HG02642 (cell line): ENCODE measurements at regions not wholly inside any gene's neighbourhood (a gene's known extent, or its start where the extent isn't known, plus 50 kb on each side); places are given as distances from the start of the nearest gene placed in this dataset.

Experiments
- ATAC-seq: cut with Tn5 transposase; IDR thresholded peaks from one replicate; pipeline ENCODE4 v1.9.1; 2021; ENCODE audit warnings: mild to moderate bottlenecking; ENCODE audit not compliant: unreplicated experiment, poor library complexity

GRCh38 chr2:118224895-118225311 lies 136.6 kb downstream of the INSIG2 start:
- peak; percentile 34 for ATAC-seq

DNA sequence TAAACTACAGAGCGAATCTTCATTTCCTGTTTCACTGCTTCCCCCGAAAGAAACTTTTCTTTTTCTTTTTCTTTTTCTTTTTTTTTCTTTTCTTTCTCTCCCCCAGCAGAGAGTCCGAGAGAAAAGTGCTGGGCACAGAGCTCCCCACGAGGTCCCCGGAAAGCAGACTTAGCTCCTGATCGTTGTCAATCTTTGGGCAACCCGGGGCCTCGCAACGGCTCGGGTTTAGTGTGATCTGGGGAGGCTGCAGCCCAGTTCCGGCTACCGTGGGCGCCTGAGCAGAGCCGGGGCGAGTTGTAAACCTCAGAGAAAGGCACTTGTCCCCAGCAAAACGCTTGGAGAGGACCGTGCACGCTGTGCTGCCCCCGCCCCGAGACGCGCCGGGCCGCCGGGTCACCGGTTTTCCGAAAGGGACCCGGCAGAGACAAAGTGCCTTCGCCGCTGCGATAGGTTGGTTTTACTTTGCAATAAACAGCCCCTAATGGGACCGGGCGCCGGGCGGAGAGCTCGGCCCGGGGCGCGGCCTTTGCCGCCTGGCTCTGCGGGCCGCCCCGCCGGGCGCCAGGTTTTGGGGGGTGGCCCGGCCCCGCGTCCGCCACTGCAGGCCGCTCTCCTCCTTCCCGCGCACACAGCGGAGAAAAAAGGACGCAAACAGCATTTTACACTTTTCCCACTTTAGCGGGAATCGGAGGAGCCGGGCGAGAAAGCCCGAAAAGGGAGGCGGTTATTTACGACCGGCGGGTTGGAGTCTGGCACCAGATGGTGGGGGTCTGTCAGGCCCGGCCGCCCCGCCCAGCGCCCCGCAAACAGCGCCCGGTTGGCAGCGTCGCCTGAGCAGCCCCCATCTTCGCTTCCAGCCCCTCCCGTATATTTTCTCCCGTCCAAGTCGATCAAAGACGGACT lies 136.0 kb downstream of the INSIG2 start:
- ATAC-seq: peak; percentile 63

DNA sequence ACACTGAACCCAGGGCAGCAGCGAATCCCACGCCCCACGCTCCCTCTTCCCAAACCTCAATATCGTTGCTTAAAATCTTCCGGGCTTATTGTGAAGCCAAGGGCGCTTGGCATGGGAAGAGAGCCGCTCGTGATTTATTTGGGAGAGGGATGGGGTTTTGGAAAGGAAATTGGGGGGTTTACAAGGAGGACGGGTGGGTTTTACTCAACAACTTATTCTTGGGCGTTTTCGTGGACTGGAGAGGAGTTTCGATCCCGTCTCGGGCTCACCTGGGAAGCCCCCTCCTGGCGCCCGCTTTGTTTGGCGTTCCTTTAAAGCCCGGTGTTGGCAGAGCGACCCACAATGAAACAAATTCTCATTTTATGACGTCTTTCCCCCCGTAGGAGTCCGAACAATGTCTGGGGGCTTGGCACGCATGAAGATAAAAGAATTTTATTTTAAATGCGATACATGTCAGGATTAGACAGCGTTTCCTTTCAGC lies 135.3 kb downstream of the INSIG2 start:
- peak; percentile 20 for ATAC-seq

DNA sequence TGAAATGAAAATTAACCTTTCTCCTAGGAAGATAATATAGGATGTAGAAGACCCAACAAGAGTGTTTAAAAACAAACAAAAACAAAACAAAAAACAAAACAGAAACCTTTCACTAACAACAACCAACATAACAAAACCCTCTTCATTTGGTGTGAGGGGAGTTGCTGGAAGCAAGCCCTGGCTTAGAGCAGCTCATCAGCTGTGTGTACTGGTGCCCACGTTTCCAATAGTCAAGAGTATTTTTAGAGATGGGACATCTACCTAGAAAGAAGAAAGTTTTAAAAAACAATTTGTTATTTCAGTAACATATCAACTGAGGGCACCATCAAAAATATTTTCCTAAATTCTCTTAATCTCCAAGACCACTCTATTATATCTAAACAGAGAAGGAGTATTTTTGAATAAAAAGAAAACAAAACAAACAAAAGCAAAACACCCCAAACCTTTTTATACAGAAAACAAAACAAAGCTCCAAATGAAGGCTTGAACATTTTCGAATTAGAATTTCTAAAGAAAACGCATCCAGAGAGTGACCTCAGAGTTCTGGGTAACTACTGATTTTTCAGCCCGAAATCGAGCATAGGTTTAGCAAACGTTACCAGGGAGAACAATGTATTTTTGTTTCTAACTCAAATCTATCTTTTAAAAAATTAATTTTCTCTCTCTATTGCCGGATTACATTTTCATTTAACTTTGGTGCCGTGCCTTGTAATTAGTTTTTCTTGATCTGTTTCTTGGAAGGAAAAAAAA lies 134.6 kb downstream of the INSIG2 start:
- ATAC-seq: no peak

GRCh38 chr2:118222273-118222594 lies 134.0 kb downstream of the INSIG2 start:
- ATAC-seq: no peak

GRCh38 chr2:118221536-118222272 lies 133.4 kb downstream of the INSIG2 start:
- ATAC-seq: peak; percentile 36

DNA sequence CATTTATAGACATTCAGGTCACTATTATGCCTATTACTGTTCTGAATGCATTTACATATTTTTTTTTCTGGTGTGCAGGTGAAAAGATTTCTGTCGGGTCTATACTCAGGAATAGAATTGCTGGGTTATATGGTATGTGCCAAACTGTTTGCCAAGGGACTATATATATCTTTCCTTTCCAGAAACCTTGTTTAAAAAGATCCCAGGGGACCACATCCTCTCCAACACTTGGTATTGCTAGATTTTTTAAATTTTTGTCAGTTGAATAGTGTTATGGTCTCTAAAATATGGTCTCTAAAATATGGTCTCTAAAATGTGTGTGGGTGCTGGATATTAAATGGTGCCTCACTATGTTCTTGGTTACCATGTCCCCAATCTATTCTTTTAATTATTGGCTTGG lies 131.3 kb downstream of the INSIG2 start:
- no peak for ATAC-seq

- no peak for ATAC-seq
These were observed 128.0 kb downstream of the INSIG2 start for GRCh38 chr2:118216224-118216623.

GRCh38 chr2:118209727-118210126 lies 121.5 kb downstream of the INSIG2 start:
- ATAC-seq: no peak

- no peak for ATAC-seq
These were observed 119.6 kb downstream of the INSIG2 start for GRCh38 chr2:118207889-118208288.

- peak; percentile 93 for ATAC-seq
These were observed 114.5 kb downstream of the INSIG2 start for GRCh38 chr2:118202707-118203303.

- ATAC-seq: no peak
These were observed 110.0 kb downstream of the INSIG2 start for GRCh38 chr2:118198268-118198667.

- peak; percentile 66 for ATAC-seq
These were observed 108.9 kb downstream of the INSIG2 start for GRCh38 chr2:118197011-118197675.

DNA sequence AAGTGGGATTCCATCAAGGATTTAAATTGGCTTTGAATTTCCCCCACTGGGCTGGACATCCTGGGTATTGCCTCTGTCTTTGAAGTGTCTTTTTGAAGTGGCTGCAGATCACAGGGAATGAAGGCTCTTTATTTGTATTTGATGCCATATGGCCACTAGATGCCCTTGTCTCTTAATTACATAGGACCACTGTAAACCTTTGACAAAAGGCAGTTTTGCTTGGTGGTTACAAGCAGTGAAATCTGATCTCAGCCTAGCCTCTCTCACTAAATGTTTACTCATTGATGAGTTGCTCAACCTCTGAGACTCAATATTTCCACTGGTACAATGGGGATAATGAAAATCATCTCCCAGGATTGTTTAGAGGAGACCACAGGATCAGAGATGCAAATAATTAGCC lies 102.2 kb downstream of the INSIG2 start:
- ATAC-seq: no peak

GRCh38 chr2:118186858-118187254 lies 98.6 kb downstream of the INSIG2 start:
- no peak for ATAC-seq

GRCh38 chr2:118186110-118186857 lies 98.0 kb downstream of the INSIG2 start:
- ATAC-seq: peak; percentile 92

- peak; percentile 82 for ATAC-seq
These were observed 97.2 kb downstream of the INSIG2 start for GRCh38 chr2:118185210-118186109.

GRCh38 chr2:118183381-118183780 lies 95.1 kb downstream of the INSIG2 start:
- ATAC-seq: no peak
